ENCODE measurements at regions not wholly inside any gene's neighbourhood (a gene's known extent, or its start where the extent isn't known, plus 50 kb on each side); places are given as distances from the start of the nearest gene placed in this dataset.
"Not testable (repeated sequence)": the region's sequence is repeated elsewhere in the genome, so short reads cannot be mapped to it uniquely, and the experiment has no call there.

DNA sequence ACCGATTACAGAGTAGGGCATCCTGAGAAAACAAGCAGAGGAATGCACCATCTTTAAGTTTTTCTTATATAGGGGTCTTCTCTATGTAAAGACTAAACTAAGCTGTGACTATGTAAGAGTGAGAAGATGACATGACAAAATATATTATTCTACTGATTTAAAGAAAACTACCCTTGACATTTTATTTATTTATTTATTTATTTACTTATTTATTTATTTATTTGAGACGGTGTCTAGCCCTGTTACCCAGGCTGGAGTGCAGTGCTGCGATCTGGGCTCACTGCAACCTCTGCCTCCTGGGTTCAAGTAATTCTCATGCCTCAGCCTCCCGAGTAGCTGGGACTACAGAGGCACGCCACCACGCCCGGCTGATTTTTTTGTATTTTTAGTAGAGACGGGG is 320.4 kb upstream of the SASH1 start:
- H3K9me3 ChIP-seq (ENCODE audit: insufficient read depth in 2 of 2, low read depth in 1 of 2, low read length in 1 of 2); H3K36me3 ChIP-seq (ENCODE audit: control insufficient read depth in 2 of 4, insufficient read depth in 4 of 4, low read length in 3 of 4); POLR2A ChIA-PET (ENCODE audit: partially characterized antibody); H3K79me2 ChIP-seq (ENCODE audit: control insufficient read depth in 1 of 2, insufficient read depth in 2 of 2, low read length in 2 of 2); H4K20me1 ChIP-seq (replicated peaks in 1 of 2; ENCODE audit: control insufficient read depth in 1 of 2, insufficient read depth in 2 of 2, low read length in 2 of 2); H3K4ac ChIP-seq (replicated peaks; ENCODE audit: insufficient read length, low read depth, low read length); H3K4me3 ChIP-seq (ENCODE audit: extremely low read depth in 1 of 4, insufficient read depth in 2 of 4, low read depth in 3 of 4, low read length in 4 of 4); H3K27me3 ChIP-seq (replicated peaks in 1 of 4; ENCODE audit: control insufficient read depth in 3 of 4, extremely low read depth in 1 of 4, insufficient read depth in 3 of 4, low read length in 3 of 4); H3K27ac ChIP-seq (ENCODE audit: low read depth, low read length); H3K79me1 ChIP-seq (ENCODE audit: low read depth, low read length); H3K4me1 ChIP-seq (replicated peaks in 1 of 4; ENCODE audit: control insufficient read depth in 3 of 4, insufficient read depth in 4 of 4, low read length in 3 of 4); FAIRE-seq; H2AK5ac ChIP-seq (ENCODE audit: low read depth, low read length); H4K91ac ChIP-seq (replicated peaks; ENCODE audit: insufficient read length, low read length); H3K14ac ChIP-seq (ENCODE audit: insufficient read length); H4K8ac ChIP-seq (ENCODE audit: extremely low read depth, insufficient read depth, low read length); H3K23me2 ChIP-seq (ENCODE audit: low read depth, low read length); H3K56ac ChIP-seq (replicated peaks; ENCODE audit: insufficient read length, low read depth, low read length); H2BK120ac ChIP-seq (replicated peaks; ENCODE audit: low read depth, low read length); H2BK12ac ChIP-seq (ENCODE audit: low read depth, low read length); H2BK5ac ChIP-seq (ENCODE audit: low read depth, low read length); DNase-seq (ENCODE audit: low read depth in 1 of 2, low spot score in 2 of 2); H3K18ac ChIP-seq (ENCODE audit: extremely low read depth, low read length); H3K4me2 ChIP-seq (ENCODE audit: insufficient read depth in 1 of 2, low read depth in 2 of 2, low read length in 2 of 2); H2AFZ ChIP-seq (ENCODE audit: low read length); H4K5ac ChIP-seq (ENCODE audit: insufficient read length, low read depth, low read length); H2BK15ac ChIP-seq (ENCODE audit: low read length); H2BK20ac ChIP-seq (ENCODE audit: low read length); H3K9ac ChIP-seq (replicated peaks in 1 of 4; ENCODE audit: extremely low read depth in 1 of 4, low read depth in 3 of 4, low read length in 3 of 4); H3K23ac ChIP-seq (ENCODE audit: insufficient read length): not testable (repeated sequence)
- CTCF ChIA-PET (ENCODE audit: partially characterized antibody) = interaction anchor here (0.6 kb wide), 1 partner anchor 69 kb away, joined by 3 read pairs; no protein-coding TSS in a partner anchor
- WGBS, 2 experiments (ENCODE audit: extremely low coverage in 1 of 2, insufficient coverage in 1 of 2, insufficient read length in 1 of 2, insufficient replicate concordance in 2 of 2, low coverage in 1 of 2, low lambda C conversion rate in 2 of 2, missing lambda C conversion rate in 1 of 2) = 90% methylated on average over 8 of the region's 8 CpGs; no CpG with 5 or more reads in 1 of the 2 experiments

Measured in H1 (cell line).